Gastroesophageal sphincter (tissue), 3 donors: ENCODE measurements at regions not wholly inside any gene's neighbourhood (a gene's known extent, or its start where the extent isn't known, plus 50 kb on each side); places are given as distances from the start of the nearest gene placed in this dataset.

Experiments used
- POLR2A ChIP-seq, 2 donors: fragments of 450-650 bp; IDR thresholded peaks; one replicate each; pipeline ENCODE4 v1.6.1; 2017; ENCODE audit warnings: antibody characterized with exemption in 2 of 2, mild to moderate bottlenecking in 2 of 2, moderate library complexity in 1 of 2
- TF ChIP-seq, protein P1 (sequence below), 4 experiments: fragments of 200-600 bp in 2 of 4; fragments of 450-650 bp in 2 of 4; sonication (generic) in 1 of 4; IDR thresholded peaks; one replicate each; pipeline ENCODE4 v1.5.1; 2017 to 2019; ENCODE audit warnings: antibody characterized with exemption in 4 of 4, mild to moderate bottlenecking in 2 of 4, moderate library complexity in 2 of 4

DNA sequence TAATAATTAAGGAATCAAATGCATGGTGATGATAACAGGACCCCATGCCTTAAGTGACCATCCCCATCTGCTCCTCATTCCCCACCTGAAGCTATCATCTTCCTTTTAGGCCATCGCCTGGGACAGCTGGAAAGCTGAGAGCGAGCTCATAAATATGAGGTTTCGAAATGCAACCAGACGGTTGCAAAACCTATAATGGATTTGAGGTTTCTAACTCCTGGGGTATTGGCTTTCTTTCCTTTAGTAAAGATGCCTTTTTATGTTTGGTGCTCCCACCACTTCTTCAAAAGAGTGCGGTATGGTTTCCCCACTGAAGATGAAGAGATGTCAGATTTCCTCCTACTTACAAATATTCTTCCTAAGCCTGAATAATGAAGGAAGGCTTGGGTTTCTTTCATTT, 1589.5 kb upstream of the PIK3C3 start:
- TF ChIP-seq, protein P1, sequence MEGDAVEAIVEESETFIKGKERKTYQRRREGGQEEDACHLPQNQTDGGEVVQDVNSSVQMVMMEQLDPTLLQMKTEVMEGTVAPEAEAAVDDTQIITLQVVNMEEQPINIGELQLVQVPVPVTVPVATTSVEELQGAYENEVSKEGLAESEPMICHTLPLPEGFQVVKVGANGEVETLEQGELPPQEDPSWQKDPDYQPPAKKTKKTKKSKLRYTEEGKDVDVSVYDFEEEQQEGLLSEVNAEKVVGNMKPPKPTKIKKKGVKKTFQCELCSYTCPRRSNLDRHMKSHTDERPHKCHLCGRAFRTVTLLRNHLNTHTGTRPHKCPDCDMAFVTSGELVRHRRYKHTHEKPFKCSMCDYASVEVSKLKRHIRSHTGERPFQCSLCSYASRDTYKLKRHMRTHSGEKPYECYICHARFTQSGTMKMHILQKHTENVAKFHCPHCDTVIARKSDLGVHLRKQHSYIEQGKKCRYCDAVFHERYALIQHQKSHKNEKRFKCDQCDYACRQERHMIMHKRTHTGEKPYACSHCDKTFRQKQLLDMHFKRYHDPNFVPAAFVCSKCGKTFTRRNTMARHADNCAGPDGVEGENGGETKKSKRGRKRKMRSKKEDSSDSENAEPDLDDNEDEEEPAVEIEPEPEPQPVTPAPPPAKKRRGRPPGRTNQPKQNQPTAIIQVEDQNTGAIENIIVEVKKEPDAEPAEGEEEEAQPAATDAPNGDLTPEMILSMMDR (IDR thresholded peaks at IDR 0.05): no peak
- no peak for TF ChIP-seq POLR2A (IDR thresholded peaks at IDR 0.05)
